Natural killer cell (primary cell): ENCODE measurements at regions not wholly inside any gene's neighbourhood (a gene's known extent, or its start where the extent isn't known, plus 50 kb on each side); places are given as distances from the start of the nearest gene placed in this dataset.
"Not testable (repeated sequence)": the region's sequence is repeated elsewhere in the genome, so short reads cannot be mapped to it uniquely, and the experiment has no call there.

Experiments used
- ATAC-seq, 3 donors: fragments of 150-1000 bp in 2 of 3; fragments of 200-7000 bp in 1 of 3; cut with Tn5 transposase; 1 replicate in 1 of 3; 2 replicates in 2 of 3; pipeline ENCODE4 v1.10.0; 2021; ENCODE audit warnings: mild to moderate bottlenecking in 2 of 3, moderate library complexity in 2 of 3
- DNase-seq, 2 donors: peaks; one replicate each; pipeline versions ENCODE4 v3.0.0 to v3.0.0-alpha.2; 2013 to 2021; ENCODE audit warnings: mixed read lengths in 1 of 2
- H3K27ac ChIP-seq: one replicate; pipeline ENCODE4 v1.5.1; 2013; ENCODE audit warnings: mild to moderate bottlenecking, low read length
- H3K27me3 ChIP-seq: one replicate; pipeline ENCODE4 v1.6.1; 2013; ENCODE audit warnings: low read length; ENCODE audit not compliant: control insufficient read depth, insufficient read depth
- H3K36me3 ChIP-seq: one replicate; pipeline ENCODE4 v1.6.1; 2013; ENCODE audit warnings: low read length; ENCODE audit not compliant: control insufficient read depth, insufficient read depth
- H3K4me1 ChIP-seq: one replicate; pipeline ENCODE4 v1.6.1; 2013; ENCODE audit warnings: low read length; ENCODE audit not compliant: control insufficient read depth, insufficient read depth
- H3K4me3 ChIP-seq: one replicate; pipeline ENCODE4 v1.5.1; 2013; ENCODE audit warnings: low read length
- H3K9me3 ChIP-seq: one replicate; pipeline ENCODE4 v1.6.1; 2013; ENCODE audit warnings: low read length; ENCODE audit not compliant: control insufficient read depth, insufficient read depth
- H3K27ac Mint-ChIP-seq, 2 donors: one replicate each; pipeline ENCODE4 v1.8.0; 2022; ENCODE audit warnings: mild to moderate bottlenecking in 2 of 2, mixed read lengths in 2 of 2, moderate library complexity in 1 of 2
- H3K27me3 Mint-ChIP-seq, 2 donors: one replicate each; pipeline ENCODE4 v1.8.0; 2022; ENCODE audit warnings: low read depth in 2 of 2, mixed read lengths in 2 of 2
- H3K36me3 Mint-ChIP-seq: one replicate; pipeline ENCODE4 v1.8.0; 2022; ENCODE audit warnings: mixed read lengths
- H3K4me1 Mint-ChIP-seq, 2 donors: one replicate each; pipeline ENCODE4 v1.8.0; 2022; ENCODE audit warnings: mixed read lengths in 2 of 2
- H3K4me3 Mint-ChIP-seq: one replicate; pipeline ENCODE4 v1.8.0; 2022; ENCODE audit warnings: mild to moderate bottlenecking, moderate library complexity, mixed read lengths
- H3K9me3 Mint-ChIP-seq, 2 donors: one replicate each; pipeline ENCODE4 v1.8.0; 2022; ENCODE audit warnings: mixed read lengths in 2 of 2
- WGBS: methylation state at CpG from one replicate; pipeline ENCODE4 v1.1.7; 2013; ENCODE audit warnings: missing lambda C conversion rate; ENCODE audit not compliant: insufficient coverage; 5-methylcytosine and 5-hydroxymethylcytosine counted together
- intact Hi-C: fragments of 100-400 bp; cut with micrococcal nuclease; formaldehyde crosslinking; loops from one replicate; pipeline ENCODE4 v1.14.2; 2022
- TF ChIP-seq, protein P1 (sequence below): fragments of 200-600 bp; IDR thresholded peaks from one replicate; pipeline ENCODE4 v1.8.0; 2022; ENCODE audit warnings: antibody characterized with exemption

DNA sequence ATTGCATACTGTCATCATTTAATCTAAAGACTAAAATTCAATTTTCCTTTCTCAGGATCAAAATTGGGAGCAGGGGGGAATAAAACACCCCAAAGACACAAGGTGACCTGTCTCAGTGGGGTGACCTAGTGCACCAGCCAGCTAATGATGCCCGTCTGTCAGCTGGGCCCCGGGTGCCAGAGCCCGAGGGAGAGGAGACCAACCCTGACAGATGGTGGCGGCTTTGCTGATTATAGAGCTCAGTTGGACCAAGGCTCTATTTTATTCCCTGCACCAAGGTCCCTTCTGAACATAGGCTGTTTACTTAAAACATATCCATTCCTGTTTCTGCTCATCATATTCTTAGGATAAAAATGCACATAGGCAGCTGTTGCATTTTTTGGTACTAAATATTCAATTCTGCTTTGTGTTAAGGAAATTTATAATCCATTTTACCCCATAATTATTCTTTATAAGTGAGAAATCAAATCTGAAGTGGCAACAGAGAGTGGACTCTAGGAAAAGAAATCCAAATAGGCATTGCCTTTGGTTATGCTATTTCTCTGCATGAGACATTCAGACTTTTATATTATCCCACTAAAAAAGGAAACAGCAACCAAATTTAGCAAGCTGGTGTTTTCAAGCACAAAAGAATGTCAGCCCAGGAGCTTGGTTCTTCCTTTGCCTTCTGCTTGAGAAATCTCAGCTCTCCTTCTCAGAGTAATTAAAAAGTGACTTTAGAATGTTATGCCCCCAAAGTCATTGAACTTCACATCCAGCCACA is 96.8 kb upstream of the IFNG-AS1 start:
- Histone ChIP-seq H3K9me3 (no peaks in the 10 kb centered on the region), H3K36me3 (no peaks in the 10 kb centered on the region), H3K27me3 (no peaks in the 10 kb centered on the region), H3K4me3 (no peak overlapping the region), H3K4me1 (peaks cover 4% of the 10 kb centered on the region), H3K27ac (no peak overlapping the region)
- no peak for DNase-seq
- intact Hi-C loops: no loop called here
- 93% methylated on average over 4 of the region's 4 CpGs for WGBS
- H3K9me3 Mint-ChIP-seq: no peaks in the 10 kb centered on the region
- no peak overlapping the region for H3K4me3 Mint-ChIP-seq
- H3K36me3 Mint-ChIP-seq: no peaks in the 10 kb centered on the region
- peaks cover 9 to 12% of the 10 kb centered on the region in 2 donors for H3K4me1 Mint-ChIP-seq
- peaks cover 5 to 12% of the 10 kb centered on the region in 2 donors for H3K27me3 Mint-ChIP-seq
- H3K27ac Mint-ChIP-seq: no peak overlapping the region
- ATAC-seq: no peak
- TF ChIP-seq, protein P1, sequence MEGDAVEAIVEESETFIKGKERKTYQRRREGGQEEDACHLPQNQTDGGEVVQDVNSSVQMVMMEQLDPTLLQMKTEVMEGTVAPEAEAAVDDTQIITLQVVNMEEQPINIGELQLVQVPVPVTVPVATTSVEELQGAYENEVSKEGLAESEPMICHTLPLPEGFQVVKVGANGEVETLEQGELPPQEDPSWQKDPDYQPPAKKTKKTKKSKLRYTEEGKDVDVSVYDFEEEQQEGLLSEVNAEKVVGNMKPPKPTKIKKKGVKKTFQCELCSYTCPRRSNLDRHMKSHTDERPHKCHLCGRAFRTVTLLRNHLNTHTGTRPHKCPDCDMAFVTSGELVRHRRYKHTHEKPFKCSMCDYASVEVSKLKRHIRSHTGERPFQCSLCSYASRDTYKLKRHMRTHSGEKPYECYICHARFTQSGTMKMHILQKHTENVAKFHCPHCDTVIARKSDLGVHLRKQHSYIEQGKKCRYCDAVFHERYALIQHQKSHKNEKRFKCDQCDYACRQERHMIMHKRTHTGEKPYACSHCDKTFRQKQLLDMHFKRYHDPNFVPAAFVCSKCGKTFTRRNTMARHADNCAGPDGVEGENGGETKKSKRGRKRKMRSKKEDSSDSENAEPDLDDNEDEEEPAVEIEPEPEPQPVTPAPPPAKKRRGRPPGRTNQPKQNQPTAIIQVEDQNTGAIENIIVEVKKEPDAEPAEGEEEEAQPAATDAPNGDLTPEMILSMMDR: no peak

DNA sequence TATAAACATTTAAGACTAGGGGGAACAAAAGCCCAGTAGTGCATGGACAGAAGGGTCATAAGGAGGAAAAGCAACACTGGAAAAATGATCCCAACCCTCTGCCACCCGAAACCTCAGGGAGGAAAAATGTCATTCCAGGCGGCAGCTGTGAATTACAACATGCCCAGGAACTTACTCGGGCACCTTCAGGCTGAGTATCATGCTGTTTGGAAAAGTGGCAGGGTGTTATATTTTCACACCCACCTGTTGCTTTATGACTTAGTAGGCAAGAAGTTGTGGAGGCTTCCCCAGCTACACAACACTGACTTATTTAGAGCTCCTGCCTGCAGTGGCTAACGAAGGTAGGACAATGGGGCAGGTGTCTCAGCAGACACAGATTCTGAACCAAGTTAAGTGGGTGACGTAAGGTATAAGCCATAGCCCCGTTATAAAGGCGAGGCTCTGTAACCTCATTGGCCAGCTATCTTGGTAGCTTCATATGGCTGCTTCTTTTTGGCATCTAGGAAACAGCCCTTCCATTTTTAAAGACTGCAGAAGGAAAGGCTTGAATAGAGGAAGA is 96.1 kb upstream of the IFNG-AS1 start:
- H3K36me3 ChIP-seq: no peaks in the 10 kb centered on the region
- no peaks in the 10 kb centered on the region for H3K36me3 Mint-ChIP-seq
- H3K4me1 ChIP-seq: peaks cover 4% of the 10 kb centered on the region
- no peak for ATAC-seq
- DNase-seq: no peak
- H3K4me3 Mint-ChIP-seq: no peak overlapping the region
- no peaks in the 10 kb centered on the region for H3K27me3 ChIP-seq
- no peaks in the 10 kb centered on the region for H3K9me3 Mint-ChIP-seq
- no peak overlapping the region for H3K27ac ChIP-seq
- 82% methylated on average over 7 of the region's 7 CpGs for WGBS
- H3K9me3 ChIP-seq: no peaks in the 10 kb centered on the region
- H3K27me3 Mint-ChIP-seq: peaks cover 5 to 6% of the 10 kb centered on the region in 2 donors
- peaks cover 9 to 12% of the 10 kb centered on the region in 2 donors for H3K4me1 Mint-ChIP-seq
- TF ChIP-seq, protein P1: no peak
- intact Hi-C loops: no loop called here
- H3K4me3 ChIP-seq: no peak overlapping the region
- H3K27ac Mint-ChIP-seq: no peak overlapping the region

DNA sequence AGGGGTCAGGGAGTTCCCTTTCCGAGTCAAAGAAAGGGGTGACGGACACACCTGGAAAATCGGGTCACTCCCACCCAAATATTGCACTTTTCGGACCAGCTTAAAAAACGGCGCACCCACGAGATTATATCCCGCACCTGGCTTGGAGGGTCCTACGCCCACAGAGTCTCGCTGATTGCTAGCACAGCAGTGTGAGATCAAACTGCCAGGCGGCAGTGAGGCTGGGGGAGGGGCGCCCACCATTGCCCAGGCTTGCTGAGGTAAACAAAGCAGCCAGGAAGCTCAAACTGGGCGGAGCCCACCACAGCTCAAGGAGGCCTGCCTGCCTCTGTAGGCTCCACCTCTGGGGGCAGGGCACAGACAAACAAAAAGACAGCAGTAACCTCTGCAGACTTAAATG is 88.8 kb upstream of the IFNG-AS1 start:
- H3K4me1 Mint-ChIP-seq, H3K9me3 ChIP-seq, H3K4me3 ChIP-seq, H3K4me1 ChIP-seq, H3K9me3 Mint-ChIP-seq, H3K4me3 Mint-ChIP-seq, H3K27me3 ChIP-seq, intact Hi-C loops, H3K27me3 Mint-ChIP-seq, H3K27ac ChIP-seq, H3K27ac Mint-ChIP-seq, ATAC-seq, H3K36me3 ChIP-seq, H3K36me3 Mint-ChIP-seq, DNase-seq: not testable (repeated sequence)
- WGBS: 87% methylated on average over 12 of the region's 13 CpGs

DNA sequence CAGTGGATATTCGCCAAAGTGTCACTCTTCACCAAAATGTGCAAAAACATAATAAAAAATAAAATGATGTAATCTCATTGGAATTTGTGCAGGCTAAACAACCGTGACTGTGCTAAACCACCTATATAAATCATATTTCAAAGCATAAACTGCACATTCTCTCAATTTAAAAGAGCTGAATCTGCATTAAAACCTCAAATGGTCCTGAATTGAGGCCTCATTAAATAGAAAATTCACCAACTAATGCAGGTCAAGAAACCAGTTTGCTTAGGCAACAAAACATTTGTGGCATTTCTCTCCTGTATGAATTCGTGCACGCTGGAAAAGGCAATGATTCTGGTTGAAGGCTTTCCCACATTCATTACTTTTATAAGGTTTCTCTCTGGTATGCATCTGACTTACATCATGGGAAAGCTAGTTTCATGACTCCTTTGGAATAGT is 80.1 kb upstream of the IFNG-AS1 start:
- Histone ChIP-seq H3K36me3 (no peaks in the 10 kb centered on the region), H3K27me3 (peaks cover 2% of the 10 kb centered on the region), H3K4me1 (no peaks in the 10 kb centered on the region), H3K4me3 (no peak overlapping the region), H3K27ac (no peak overlapping the region), H3K9me3 (no peaks in the 10 kb centered on the region)
- H3K27ac Mint-ChIP-seq: no peak overlapping the region
- H3K36me3 Mint-ChIP-seq: peaks cover 7% of the 10 kb centered on the region
- intact Hi-C loops: no loop called here
- TF ChIP-seq, protein P1: no peak
- H3K27me3 Mint-ChIP-seq: peaks cover 19 to 48% of the 10 kb centered on the region in 2 donors
- H3K4me3 Mint-ChIP-seq: no peak overlapping the region
- no peak for DNase-seq
- no peak for ATAC-seq
- 81% methylated on average over 4 of the region's 4 CpGs for WGBS
- H3K9me3 Mint-ChIP-seq: peaks cover 0 to 2% of the 10 kb centered on the region in 2 donors
- no peaks in the 10 kb centered on the region for H3K4me1 Mint-ChIP-seq
